Bronchial epithelial cell (primary cell): ENCODE measurements at regions not wholly inside any gene's neighbourhood (a gene's known extent, or its start where the extent isn't known, plus 50 kb on each side); places are given as distances from the start of the nearest gene placed in this dataset.

Experiments used
- DNase-seq: peaks from one replicate; pipeline ENCODE4 v3.0.0-alpha.2; 2010; ENCODE audit warnings: low read depth
- FAIRE-seq: peaks from 2 replicates; lab custom pipeline; 2011; peaks lifted over from hg19 to GRCh38; lab: Jason Lieb, UNC
- H3K27me3 ChIP-seq: 2 replicates; pipeline ENCODE4 v1.5.1; 2011; ENCODE audit warnings: low read length; ENCODE audit not compliant: control insufficient read depth, insufficient read depth
- H3K36me3 ChIP-seq: 2 replicates; pipeline ENCODE4 v1.5.1; 2011; ENCODE audit warnings: low read length; ENCODE audit not compliant: control insufficient read depth, insufficient read depth
- H3K4me3 ChIP-seq: 2 replicates; pipeline ENCODE4 v1.5.1; 2011; ENCODE audit warnings: mild to moderate bottlenecking, low read depth, low read length, control low read depth
- CTCF ChIP-seq: IDR thresholded peaks from 2 replicates; pipeline ENCODE4 v1.5.1; 2011; ENCODE audit warnings: mild to moderate bottlenecking, moderate library complexity, low read length, control low read depth, inconsistent platforms; ENCODE audit not compliant: insufficient read depth, severe bottlenecking

DNA sequence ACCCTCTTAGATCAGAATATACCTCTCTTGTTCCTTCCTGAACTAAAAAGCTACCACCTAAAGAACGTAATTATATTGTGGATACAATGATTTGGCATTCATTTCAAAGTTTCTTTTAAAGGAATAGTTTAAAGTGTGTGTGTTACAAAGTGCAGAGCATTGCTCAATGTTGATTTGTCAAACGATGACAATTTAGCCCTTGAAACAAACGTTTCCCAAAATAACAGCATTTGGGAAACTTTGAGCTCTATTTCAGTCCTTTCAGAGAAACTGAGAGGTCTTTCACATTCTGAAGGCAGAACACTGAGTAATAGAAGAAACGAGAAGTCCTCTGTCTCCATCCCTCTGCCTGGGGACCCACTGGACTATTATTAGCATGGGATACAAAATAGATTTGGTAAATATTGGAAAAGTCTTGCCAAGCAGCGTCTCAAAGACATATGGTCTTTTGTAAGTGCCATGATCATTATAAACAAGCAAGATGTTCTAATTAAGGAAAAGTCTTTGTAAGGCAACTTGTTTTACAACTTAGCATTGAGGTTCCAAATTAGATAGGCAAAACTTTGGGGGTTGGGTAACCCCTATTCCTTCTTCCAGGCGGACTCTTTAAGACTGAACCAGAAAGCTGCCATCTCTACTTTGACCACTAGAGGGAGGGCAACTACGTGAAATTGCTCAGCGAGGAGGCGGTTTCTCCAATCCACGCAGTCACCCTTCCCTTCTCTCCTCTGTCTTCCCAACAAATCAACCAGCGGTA is 208.8 kb downstream of the RNF144B start:
- DNase-seq (peak; percentile 65), FAIRE-seq (peak; percentile 95)
- TF ChIP-seq CTCF: peak; percentile 93

GRCh38 chr6:18596531-18596835 is 209.3 kb downstream of the RNF144B start:
- H3K4me3 ChIP-seq: no peak overlapping the region
- no peaks in the 10 kb centered on the region for H3K27me3 ChIP-seq
- FAIRE-seq: no peak
- no peaks in the 10 kb centered on the region for H3K36me3 ChIP-seq
- TF ChIP-seq CTCF: no peak
- DNase-seq: no peak

More for the DNA sequence above, 208.8 kb downstream of the RNF144B start:
- Histone ChIP-seq H3K27me3 (no peaks in the 10 kb centered on the region), H3K4me3 (no peak overlapping the region), H3K36me3 (no peaks in the 10 kb centered on the region)

GRCh38 chr6:18598551-18599264 is 211.6 kb downstream of the RNF144B start:
- Histone ChIP-seq H3K4me3 (no peak overlapping the region), H3K27me3 (no peaks in the 10 kb centered on the region), H3K36me3 (no peaks in the 10 kb centered on the region)
- FAIRE-seq (no peak), DNase-seq (no peak)
- no peak for TF ChIP-seq CTCF

- Histone ChIP-seq H3K27me3 (no peaks in the 10 kb centered on the region), H3K4me3 (no peak overlapping the region), H3K36me3 (no peaks in the 10 kb centered on the region)
- FAIRE-seq (no peak), DNase-seq (no peak)
- TF ChIP-seq CTCF: no peak
These were observed 213.1 kb downstream of the RNF144B start for GRCh38 chr6:18600255-18600654.

- FAIRE-seq: no peak
- no peak for TF ChIP-seq CTCF
- Histone ChIP-seq H3K36me3 (no peaks in the 10 kb centered on the region), H3K4me3 (no peak overlapping the region), H3K27me3 (no peaks in the 10 kb centered on the region)
- DNase-seq: no peak
These were observed 214.4 kb downstream of the RNF144B start for GRCh38 chr6:18601516-18602020.
